ENCODE measurements at regions not wholly inside any gene's neighbourhood (a gene's known extent, or its start where the extent isn't known, plus 50 kb on each side); places are given as distances from the start of the nearest gene placed in this dataset.

- TF ChIP-seq CTCF (IDR thresholded peaks at IDR 0.05; ENCODE audit: insufficient read depth, low read length, poor library complexity, severe bottlenecking) = no peak
- Histone ChIP-seq H3K27me3 (replicated peaks; ENCODE audit: control insufficient read depth, insufficient read depth, low read length) (no peaks in the 10 kb centered on the region; the same call in 1 of the 2 replicates), H3K36me3 (ENCODE audit: control insufficient read depth, insufficient read depth, low read length) (no peaks in the 10 kb centered on the region), H3K4me3 (replicated peaks; ENCODE audit: low read depth, low read length) (no peak overlapping the region)
- DNase-seq (ENCODE audit: extremely low read depth, insufficient read length) = no peak
These were observed 457.9 kb downstream of the KLF5 start for GRCh38 chr13:73516731-73517130.

GRCh38 chr13:73514208-73514607 is 455.4 kb downstream of the KLF5 start:
- no peak overlapping the region for H3K4me3 ChIP-seq (replicated peaks; ENCODE audit: low read depth, low read length)
- H3K27me3 ChIP-seq (replicated peaks; ENCODE audit: control insufficient read depth, insufficient read depth, low read length) = no peaks in the 10 kb centered on the region; the same call in 1 of the 2 replicates
- H3K36me3 ChIP-seq (ENCODE audit: control insufficient read depth, insufficient read depth, low read length) = no peaks in the 10 kb centered on the region
- no peak for DNase-seq (ENCODE audit: extremely low read depth, insufficient read length)
- TF ChIP-seq CTCF (IDR thresholded peaks at IDR 0.05; ENCODE audit: insufficient read depth, low read length, poor library complexity, severe bottlenecking) = no peak

- Histone ChIP-seq H3K27me3 (replicated peaks; ENCODE audit: control insufficient read depth, insufficient read depth, low read length) (no peaks in the 10 kb centered on the region; the same call in 1 of the 2 replicates), H3K36me3 (ENCODE audit: control insufficient read depth, insufficient read depth, low read length) (no peaks in the 10 kb centered on the region), H3K4me3 (replicated peaks; ENCODE audit: low read depth, low read length) (no peak overlapping the region)
- DNase-seq (ENCODE audit: extremely low read depth, insufficient read length) = no peak
- TF ChIP-seq CTCF (IDR thresholded peaks at IDR 0.05; ENCODE audit: insufficient read depth, low read length, poor library complexity, severe bottlenecking) = no peak
These were observed 454.9 kb downstream of the KLF5 start for GRCh38 chr13:73513751-73514150.

- DNase-seq (ENCODE audit: extremely low read depth, insufficient read length) = no peak
- TF ChIP-seq CTCF (IDR thresholded peaks at IDR 0.05; ENCODE audit: insufficient read depth, low read length, poor library complexity, severe bottlenecking) = no peak
- H3K27me3 ChIP-seq (replicated peaks; ENCODE audit: control insufficient read depth, insufficient read depth, low read length) = no peaks in the 10 kb centered on the region; the same call in 1 of the 2 replicates
- no peaks in the 10 kb centered on the region for H3K36me3 ChIP-seq (ENCODE audit: control insufficient read depth, insufficient read depth, low read length)
- H3K4me3 ChIP-seq (replicated peaks; ENCODE audit: low read depth, low read length) = no peak overlapping the region
These were observed 450.0 kb downstream of the KLF5 start for GRCh38 chr13:73508841-73509240.

- no peaks in the 10 kb centered on the region for H3K36me3 ChIP-seq (ENCODE audit: control insufficient read depth, insufficient read depth, low read length)
- no peak overlapping the region for H3K4me3 ChIP-seq (replicated peaks; ENCODE audit: low read depth, low read length)
- TF ChIP-seq CTCF (IDR thresholded peaks at IDR 0.05; ENCODE audit: insufficient read depth, low read length, poor library complexity, severe bottlenecking) = no peak
- no peaks in the 10 kb centered on the region for H3K27me3 ChIP-seq (replicated peaks; ENCODE audit: control insufficient read depth, insufficient read depth, low read length)
- no peak for DNase-seq (ENCODE audit: extremely low read depth, insufficient read length)
These were observed 446.6 kb downstream of the KLF5 start for GRCh38 chr13:73505376-73505890.

- no peak for DNase-seq (ENCODE audit: extremely low read depth, insufficient read length)
- no peak for TF ChIP-seq CTCF (IDR thresholded peaks at IDR 0.05; ENCODE audit: insufficient read depth, low read length, poor library complexity, severe bottlenecking)
- no peaks in the 10 kb centered on the region for H3K27me3 ChIP-seq (replicated peaks; ENCODE audit: control insufficient read depth, insufficient read depth, low read length)
- no peaks in the 10 kb centered on the region for H3K36me3 ChIP-seq (ENCODE audit: control insufficient read depth, insufficient read depth, low read length)
- H3K4me3 ChIP-seq (replicated peaks; ENCODE audit: low read depth, low read length) = no peak overlapping the region
These were observed 440.9 kb downstream of the KLF5 start for GRCh38 chr13:73499695-73500094.
